ELR (cell line): ENCODE measurements at regions not wholly inside any gene's neighbourhood (a gene's known extent, or its start where the extent isn't known, plus 50 kb on each side); places are given as distances from the start of the nearest gene placed in this dataset.
"Not testable (repeated sequence)": the region's sequence is repeated elsewhere in the genome, so short reads cannot be mapped to it uniquely, and the experiment has no call there.

Source experiments
- DNase-seq: peaks from one replicate; pipeline ENCODE4 v3.0.0-alpha.2; 2015; ENCODE audit warnings: low read depth

- no peak for DNase-seq
Measured at GRCh38 chr1:4064150-4064889, 164.2 kb upstream of the C1orf174 start.

- no peak for DNase-seq
Measured at GRCh38 chr1:4066860-4067599, 167.0 kb upstream of the C1orf174 start.

- no peak for DNase-seq
Measured at GRCh38 chr1:4068076-4068475, 168.0 kb upstream of the C1orf174 start.

GRCh38 chr1:4071653-4072052, 171.6 kb upstream of the C1orf174 start:
- DNase-seq: no peak

- no peak for DNase-seq
Measured at GRCh38 chr1:4072481-4073153, 172.5 kb upstream of the C1orf174 start.

- DNase-seq: no peak
Measured at GRCh38 chr1:4075436-4076225, 175.6 kb upstream of the C1orf174 start.

- DNase-seq: no peak
Measured at GRCh38 chr1:4076346-4076745, 176.3 kb upstream of the C1orf174 start.

GRCh38 chr1:4078091-4078962, 178.3 kb upstream of the C1orf174 start:
- not testable (repeated sequence) for DNase-seq

GRCh38 chr1:4079815-4080214, 179.7 kb upstream of the C1orf174 start:
- no peak for DNase-seq

GRCh38 chr1:4081806-4082711, 182.0 kb upstream of the C1orf174 start:
- no peak for DNase-seq

GRCh38 chr1:4083231-4084047, 183.4 kb upstream of the C1orf174 start:
- no peak for DNase-seq

GRCh38 chr1:4084048-4084431, 184.0 kb upstream of the C1orf174 start:
- DNase-seq: no peak

- DNase-seq: no peak
Measured at GRCh38 chr1:4084446-4084845, 184.4 kb upstream of the C1orf174 start.

GRCh38 chr1:4084896-4085295, 184.8 kb upstream of the C1orf174 start:
- DNase-seq: no peak

- DNase-seq: no peak
Measured at GRCh38 chr1:4085546-4085945, 185.5 kb upstream of the C1orf174 start.

- no peak for DNase-seq
Measured at GRCh38 chr1:4086085-4086850, 186.2 kb upstream of the C1orf174 start.

GRCh38 chr1:4086921-4087320, 186.8 kb upstream of the C1orf174 start:
- DNase-seq: no peak
